Progenitor cell of endocrine pancreas (in vitro differentiated cells): ENCODE measurements at regions not wholly inside any gene's neighbourhood (a gene's known extent, or its start where the extent isn't known, plus 50 kb on each side); places are given as distances from the start of the nearest gene placed in this dataset.

Experiments used
- DNase-seq: peaks from one replicate; pipeline ENCODE4 v3.0.0; 2021; ENCODE audit warnings: low spot score; ENCODE audit not compliant: unreplicated experiment
- H3K27ac Mint-ChIP-seq: 2 replicates; pipeline ENCODE4 v1.8.0; 2021; ENCODE audit warnings: mild to moderate bottlenecking, moderate library complexity, mixed read lengths
- H3K27me3 Mint-ChIP-seq: 2 replicates; pipeline ENCODE4 v1.8.0; 2021; ENCODE audit warnings: mixed read lengths
- H3K36me3 Mint-ChIP-seq: 2 replicates; pipeline ENCODE4 v1.8.0; 2022; ENCODE audit warnings: mixed read lengths; ENCODE audit not compliant: insufficient read depth
- H3K4me1 Mint-ChIP-seq: 2 replicates; pipeline ENCODE4 v1.8.0; 2021; ENCODE audit warnings: low read depth, mixed read lengths
- H3K4me3 Mint-ChIP-seq: 2 replicates; pipeline ENCODE4 v1.8.0; 2021; ENCODE audit warnings: low read depth, mild to moderate bottlenecking, moderate library complexity, mixed read lengths
- H3K9me3 Mint-ChIP-seq: 2 replicates; pipeline ENCODE4 v1.8.0; 2021; ENCODE audit warnings: low read depth, mixed read lengths
- TF ChIP-seq, protein P1 (sequence below): fragments of 200-600 bp; sonication (generic); IDR thresholded peaks from one replicate; pipeline ENCODE4 v1.5.0; 2021; ENCODE audit warnings: antibody characterized with exemption, mild to moderate bottlenecking; ENCODE audit not compliant: unreplicated experiment

DNA sequence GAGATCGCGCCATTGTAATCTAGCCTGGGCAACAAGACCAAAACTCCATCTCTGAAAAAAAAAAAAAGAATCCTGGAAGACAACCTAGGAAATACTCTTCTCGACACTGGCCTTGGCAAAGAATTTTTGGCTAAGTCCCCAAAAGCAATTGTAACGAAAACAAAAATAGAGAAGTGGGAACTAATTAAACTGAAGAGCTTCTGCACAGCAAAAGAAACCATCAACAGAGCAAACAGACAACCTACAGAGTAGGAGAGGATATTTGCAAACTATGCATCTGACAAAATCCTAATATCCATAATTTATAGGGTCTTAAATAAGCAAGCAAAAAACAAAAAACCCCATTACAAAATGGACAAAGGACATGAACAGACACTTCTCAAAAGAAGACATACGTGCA is 76.5 kb upstream of the DUSP21 start:
- Mint-ChIP-seq H3K36me3 (no peaks in the 10 kb centered on the region), H3K4me1 (no peaks in the 10 kb centered on the region), H3K27ac (no peak overlapping the region), H3K9me3 (peaks cover 16% of the 10 kb centered on the region), H3K27me3 (no peaks in the 10 kb centered on the region), H3K4me3 (no peak overlapping the region)
- no peak for DNase-seq
- TF ChIP-seq, protein P1, sequence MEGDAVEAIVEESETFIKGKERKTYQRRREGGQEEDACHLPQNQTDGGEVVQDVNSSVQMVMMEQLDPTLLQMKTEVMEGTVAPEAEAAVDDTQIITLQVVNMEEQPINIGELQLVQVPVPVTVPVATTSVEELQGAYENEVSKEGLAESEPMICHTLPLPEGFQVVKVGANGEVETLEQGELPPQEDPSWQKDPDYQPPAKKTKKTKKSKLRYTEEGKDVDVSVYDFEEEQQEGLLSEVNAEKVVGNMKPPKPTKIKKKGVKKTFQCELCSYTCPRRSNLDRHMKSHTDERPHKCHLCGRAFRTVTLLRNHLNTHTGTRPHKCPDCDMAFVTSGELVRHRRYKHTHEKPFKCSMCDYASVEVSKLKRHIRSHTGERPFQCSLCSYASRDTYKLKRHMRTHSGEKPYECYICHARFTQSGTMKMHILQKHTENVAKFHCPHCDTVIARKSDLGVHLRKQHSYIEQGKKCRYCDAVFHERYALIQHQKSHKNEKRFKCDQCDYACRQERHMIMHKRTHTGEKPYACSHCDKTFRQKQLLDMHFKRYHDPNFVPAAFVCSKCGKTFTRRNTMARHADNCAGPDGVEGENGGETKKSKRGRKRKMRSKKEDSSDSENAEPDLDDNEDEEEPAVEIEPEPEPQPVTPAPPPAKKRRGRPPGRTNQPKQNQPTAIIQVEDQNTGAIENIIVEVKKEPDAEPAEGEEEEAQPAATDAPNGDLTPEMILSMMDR: no peak

DNA sequence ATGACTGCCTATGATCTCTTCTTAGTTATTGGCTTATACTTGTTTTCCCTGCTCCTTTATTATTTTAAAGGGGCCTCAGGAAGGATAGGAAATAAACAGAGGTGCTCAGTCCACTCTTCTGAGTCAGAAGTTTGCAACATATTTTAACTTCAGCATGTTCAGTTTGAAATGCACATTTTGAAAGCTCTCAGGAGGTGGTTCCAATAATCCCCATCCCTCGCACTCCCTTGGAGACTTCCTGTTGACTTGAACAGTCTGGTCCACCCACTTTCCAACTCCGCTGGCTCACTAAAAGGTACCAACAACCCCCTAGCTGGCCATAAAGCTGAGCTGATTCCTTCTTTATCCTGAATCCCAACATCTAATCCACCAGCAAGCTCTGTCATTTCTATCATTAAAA is 78.3 kb upstream of the DUSP21 start:
- H3K27me3 Mint-ChIP-seq: no peaks in the 10 kb centered on the region
- no peak overlapping the region for H3K27ac Mint-ChIP-seq
- H3K36me3 Mint-ChIP-seq: no peaks in the 10 kb centered on the region
- DNase-seq: no peak
- H3K4me1 Mint-ChIP-seq: no peaks in the 10 kb centered on the region
- H3K4me3 Mint-ChIP-seq: no peak overlapping the region
- TF ChIP-seq, protein P1: no peak
- peaks cover 20% of the 10 kb centered on the region for H3K9me3 Mint-ChIP-seq

DNA sequence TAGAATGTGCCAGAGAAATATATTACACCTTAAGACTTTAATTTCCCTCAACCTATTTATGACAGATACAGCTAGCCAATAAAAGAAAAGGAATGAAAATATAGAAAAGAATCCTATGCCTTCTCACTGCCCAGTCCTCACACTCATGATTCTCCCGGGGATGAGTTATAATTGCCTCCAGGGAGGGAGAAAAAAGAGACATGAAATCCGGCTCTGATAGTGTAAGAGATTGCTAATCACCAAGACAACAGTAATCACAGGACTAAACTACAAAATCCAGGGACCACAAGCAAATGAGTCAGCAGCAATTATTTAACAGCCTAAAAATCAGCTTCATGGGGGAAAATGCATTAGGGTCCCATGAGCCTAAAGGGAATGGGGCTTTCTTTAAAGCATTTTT is 95.9 kb upstream of the DUSP21 start:
- DNase-seq: no peak
- TF ChIP-seq, protein P1: no peak
- peaks cover 11% of the 10 kb centered on the region for H3K9me3 Mint-ChIP-seq
- no peak overlapping the region for H3K27ac Mint-ChIP-seq
- H3K4me3 Mint-ChIP-seq: no peak overlapping the region
- peaks cover 4% of the 10 kb centered on the region for H3K4me1 Mint-ChIP-seq
- no peaks in the 10 kb centered on the region for H3K27me3 Mint-ChIP-seq
- H3K36me3 Mint-ChIP-seq: no peaks in the 10 kb centered on the region

DNA sequence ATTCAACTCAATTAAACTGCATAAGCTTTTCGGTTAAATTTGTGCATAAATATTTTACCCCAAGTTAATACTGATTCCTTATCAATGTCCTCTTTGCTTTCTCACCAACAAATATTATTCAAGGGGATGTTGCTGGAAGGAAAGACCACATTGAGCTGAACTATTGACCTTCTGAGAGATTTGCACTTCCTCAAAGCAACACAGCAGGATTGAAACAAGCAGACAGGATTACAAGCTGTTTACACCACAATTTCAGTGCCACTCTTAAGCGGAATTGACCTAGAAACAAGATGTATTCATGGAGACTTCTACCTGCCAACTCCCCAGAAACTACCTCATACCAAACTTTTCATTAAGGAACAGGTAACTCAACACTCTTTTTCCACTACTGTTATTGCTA is 96.5 kb upstream of the DUSP21 start:
- peaks cover 11% of the 10 kb centered on the region for H3K9me3 Mint-ChIP-seq
- H3K4me1 Mint-ChIP-seq: peaks cover 4% of the 10 kb centered on the region

DNA sequence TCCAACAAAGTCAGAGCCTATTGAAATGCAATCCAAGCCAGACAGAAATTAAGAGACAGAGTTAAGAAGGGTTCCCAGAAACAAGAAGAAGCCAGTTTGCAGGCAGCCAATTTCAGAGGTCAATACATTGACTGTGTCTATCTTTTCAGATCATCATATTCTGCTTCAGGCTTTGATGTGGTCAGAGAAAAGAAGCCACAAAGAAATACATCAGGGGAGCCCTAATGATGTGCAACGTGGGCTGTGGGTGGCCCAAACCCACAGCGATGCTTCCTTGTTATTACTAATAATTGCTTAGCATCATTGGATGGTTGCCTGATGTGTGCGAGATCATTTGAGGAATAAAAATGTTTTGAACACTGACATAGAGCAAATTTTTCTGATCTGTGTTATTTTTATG is 99.0 kb upstream of the DUSP21 start:
- TF ChIP-seq, protein P1: no peak
- Mint-ChIP-seq H3K4me3 (no peak overlapping the region), H3K9me3 (peaks cover 8% of the 10 kb centered on the region), H3K4me1 (peaks cover 4% of the 10 kb centered on the region), H3K36me3 (no peaks in the 10 kb centered on the region), H3K27me3 (no peaks in the 10 kb centered on the region), H3K27ac (no peak overlapping the region)
- no peak for DNase-seq

More for the DNA sequence above, 96.5 kb upstream of the DUSP21 start:
- no peaks in the 10 kb centered on the region for H3K36me3 Mint-ChIP-seq
- DNase-seq: no peak
- no peaks in the 10 kb centered on the region for H3K27me3 Mint-ChIP-seq
- no peak overlapping the region for H3K4me3 Mint-ChIP-seq
- H3K27ac Mint-ChIP-seq: no peak overlapping the region
- TF ChIP-seq, protein P1: no peak
